H9 (cell line): ENCODE measurements at regions not wholly inside any gene's neighbourhood (a gene's known extent, or its start where the extent isn't known, plus 50 kb on each side); places are given as distances from the start of the nearest gene placed in this dataset.
"Not testable (repeated sequence)": the region's sequence is repeated elsewhere in the genome, so short reads cannot be mapped to it uniquely, and the experiment has no call there.

Source experiments
- DNase-seq: peaks from one replicate; pipeline ENCODE4 v3.0.0-alpha.2; 2017
- H2AFZ ChIP-seq: one replicate; pipeline ENCODE4 v1.6.1; 2013; ENCODE audit warnings: mild to moderate bottlenecking, low read length, control low read depth, moderate library complexity
- H2AK5ac ChIP-seq: 2 replicates; pipeline ENCODE4 v1.6.1; 2013; ENCODE audit warnings: low read length, control low read depth, mixed read lengths; ENCODE audit not compliant: insufficient read length
- H2BK120ac ChIP-seq: one replicate; pipeline ENCODE4 v1.6.1; 2013; ENCODE audit warnings: low read depth, mild to moderate bottlenecking, low read length, control low read depth, inconsistent platforms; ENCODE audit not compliant: poor library complexity, severe bottlenecking
- H2BK12ac ChIP-seq: 2 replicates; pipeline ENCODE4 v1.6.1; 2013; ENCODE audit warnings: low read length, control low read depth, mixed read lengths, low read depth; ENCODE audit not compliant: insufficient read length
- H2BK15ac ChIP-seq: 2 replicates; pipeline ENCODE4 v1.6.1; 2013; ENCODE audit warnings: low read depth, low read length, control low read depth
- H2BK20ac ChIP-seq: one replicate; pipeline ENCODE4 v1.6.1; 2013; ENCODE audit warnings: low read depth, mild to moderate bottlenecking, low read length, control low read depth, inconsistent platforms; ENCODE audit not compliant: poor library complexity, severe bottlenecking
- H2BK5ac ChIP-seq: 2 replicates; pipeline ENCODE4 v1.6.1; 2013; ENCODE audit warnings: low read length, control low read depth, mixed read lengths; ENCODE audit not compliant: insufficient read length
- H3K14ac ChIP-seq: 2 replicates; pipeline ENCODE4 v1.6.1; 2013; ENCODE audit warnings: low read length, control low read depth; ENCODE audit not compliant: insufficient read depth
- H3K18ac ChIP-seq: 2 replicates; pipeline ENCODE4 v1.6.1; 2013; ENCODE audit warnings: low read depth, mild to moderate bottlenecking, mixed read lengths, low read length, control low read depth; ENCODE audit not compliant: insufficient read length
- H3K23ac ChIP-seq: 2 replicates; pipeline ENCODE4 v1.6.1; 2013; ENCODE audit warnings: low read length, control low read depth, mixed read lengths, low read depth; ENCODE audit not compliant: insufficient read length
- H3K23me2 ChIP-seq: 2 replicates; pipeline ENCODE4 v1.6.1; 2013; ENCODE audit warnings: low read depth, mild to moderate bottlenecking, mixed read lengths, low read length, control low read depth; ENCODE audit not compliant: insufficient read length, poor library complexity, severe bottlenecking
- H3K27ac ChIP-seq: 2 replicates; pipeline ENCODE4 v1.5.1; 2013; ENCODE audit warnings: low read length, control low read depth, mixed read lengths, low read depth; ENCODE audit not compliant: insufficient read length
- H3K27me3 ChIP-seq: 2 replicates; pipeline ENCODE4 v1.6.1; 2013; ENCODE audit warnings: low read length, control low read depth, inconsistent platforms; ENCODE audit not compliant: insufficient read depth
- H3K4ac ChIP-seq: 2 replicates; pipeline ENCODE4 v1.6.1; 2013; ENCODE audit warnings: low read depth, mild to moderate bottlenecking, control low read depth, inconsistent platforms, low read length, moderate library complexity
- H3K4me1 ChIP-seq: 2 replicates; pipeline ENCODE4 v1.6.1; 2013; ENCODE audit warnings: low read length, control low read depth, inconsistent platforms; ENCODE audit not compliant: insufficient read depth
- H3K4me2 ChIP-seq: 2 replicates; pipeline ENCODE4 v1.6.1; 2013; ENCODE audit warnings: low read length, control low read depth, mixed read lengths; ENCODE audit not compliant: insufficient read length, insufficient read depth
- H3K56ac ChIP-seq: 2 replicates; pipeline ENCODE4 v1.6.1; 2013; ENCODE audit warnings: low read depth, mild to moderate bottlenecking, mixed read lengths, low read length, control low read depth; ENCODE audit not compliant: insufficient read length
- H3K79me1 ChIP-seq: 2 replicates; pipeline ENCODE4 v1.6.1; 2013; ENCODE audit warnings: low read depth, mild to moderate bottlenecking, moderate library complexity, low read length, control low read depth, inconsistent platforms; ENCODE audit not compliant: insufficient read depth, poor library complexity, severe bottlenecking
- H3K79me2 ChIP-seq: 2 replicates; pipeline ENCODE4 v1.6.1; 2013; ENCODE audit warnings: low read length, control low read depth, inconsistent platforms; ENCODE audit not compliant: insufficient read depth
- H3K9ac ChIP-seq: 2 replicates; pipeline ENCODE4 v1.6.1; 2013; ENCODE audit warnings: low read length, control low read depth, mixed read lengths; ENCODE audit not compliant: insufficient read length; ENCODE audit errors: extremely low read depth
- H3K9me3 ChIP-seq: one replicate; pipeline ENCODE4 v1.6.1; 2013; ENCODE audit warnings: low read depth, low read length, inconsistent platforms; ENCODE audit not compliant: control insufficient read depth
- H3T11ph ChIP-seq: one replicate; pipeline ENCODE4 v1.6.1; 2013; ENCODE audit warnings: mild to moderate bottlenecking, low read length, control low read depth, inconsistent platforms
- H4K20me1 ChIP-seq: one replicate; pipeline ENCODE4 v1.6.1; 2013; ENCODE audit not compliant: control insufficient read depth, insufficient read length, insufficient read depth
- H4K5ac ChIP-seq: 2 replicates; pipeline ENCODE4 v1.6.1; 2013; ENCODE audit warnings: low read depth, mild to moderate bottlenecking, mixed read lengths, low read length, control low read depth; ENCODE audit not compliant: insufficient read length
- H4K8ac ChIP-seq: replicated peaks from 2 replicates; pipeline ENCODE4 v1.6.1; 2013; ENCODE audit warnings: low read length, control low read depth, mixed read lengths, low read depth; ENCODE audit not compliant: insufficient read length
- H4K91ac ChIP-seq: 2 replicates; pipeline ENCODE4 v1.6.1; 2013; ENCODE audit warnings: low read depth, mild to moderate bottlenecking, moderate library complexity, mixed read lengths, low read length, control low read depth; ENCODE audit not compliant: insufficient read length
- H3K27ac Mint-ChIP-seq, 3 experiments: 2 replicates in 2 of 3; 3 replicates in 1 of 3; pipeline ENCODE4 v1.8.0; 2020 to 2021; ENCODE audit warnings: mixed read lengths in 3 of 3, mild to moderate bottlenecking in 1 of 3, moderate library complexity in 1 of 3
- H3K27me3 Mint-ChIP-seq: 2 replicates; pipeline ENCODE4 v1.8.0; 2021; ENCODE audit warnings: low read depth, mild to moderate bottlenecking, moderate library complexity, mixed read lengths
- H3K36me3 Mint-ChIP-seq, 3 experiments: 2 replicates in 2 of 3; 3 replicates in 1 of 3; pipeline ENCODE4 v1.8.0; 2020 to 2021; ENCODE audit warnings: low read depth in 3 of 3, mixed read lengths in 3 of 3; ENCODE audit not compliant: insufficient read depth in 1 of 3
- H3K4me1 Mint-ChIP-seq, 2 experiments: 2 replicates each; pipeline ENCODE4 v1.8.0; 2020; ENCODE audit warnings: mixed read lengths in 2 of 2
- H3K4me3 Mint-ChIP-seq, 2 experiments: 2 replicates in 1 of 2; 3 replicates in 1 of 2; pipeline ENCODE4 v1.8.0; 2020 to 2021; ENCODE audit warnings: mild to moderate bottlenecking in 2 of 2, mixed read lengths in 2 of 2, moderate library complexity in 1 of 2
- H3K9me3 Mint-ChIP-seq, 2 experiments: 2 replicates in 1 of 2; 3 replicates in 1 of 2; pipeline ENCODE4 v1.8.0; 2020; ENCODE audit warnings: mild to moderate bottlenecking in 2 of 2, mixed read lengths in 2 of 2, moderate library complexity in 1 of 2
- WGBS: extraction: QIAGEN DNeasy Blood & Tissue Kit; methylation state at CpG from one replicate; pipeline ENCODE4 v1.1.7; 2013; ENCODE audit warnings: missing lambda C conversion rate, low lambda C conversion rate, mixed read lengths; ENCODE audit not compliant: insufficient read length; ENCODE audit errors: extremely low coverage; 5-methylcytosine and 5-hydroxymethylcytosine counted together

- H3K18ac ChIP-seq, H2BK5ac ChIP-seq, H3K9me3 Mint-ChIP-seq, H3K23ac ChIP-seq, H3K9ac ChIP-seq, H3K79me2 ChIP-seq, H3K27me3 ChIP-seq, H3K79me1 ChIP-seq, H3K27me3 Mint-ChIP-seq, H4K20me1 ChIP-seq, H3K23me2 ChIP-seq, H4K8ac ChIP-seq, H3K27ac ChIP-seq, H4K91ac ChIP-seq, H3K27ac Mint-ChIP-seq, H2BK12ac ChIP-seq, H4K5ac ChIP-seq, H3T11ph ChIP-seq, H3K9me3 ChIP-seq, H2BK120ac ChIP-seq, H3K4me2 ChIP-seq, H3K4ac ChIP-seq, H3K4me3 Mint-ChIP-seq, H2BK20ac ChIP-seq, H2BK15ac ChIP-seq, H3K36me3 Mint-ChIP-seq, DNase-seq, H3K14ac ChIP-seq, H3K4me1 ChIP-seq, H2AFZ ChIP-seq, H2AK5ac ChIP-seq, H3K56ac ChIP-seq, H3K4me1 Mint-ChIP-seq: not testable (repeated sequence)
- no CpG with 5 or more reads among the region's 6 CpGs for WGBS
Observed at GRCh38 chr9:42344508-42344907, 161.0 kb downstream of the SPATA31A6 start.

GRCh38 chr9:42346916-42347315 lies 163.5 kb downstream of the SPATA31A6 start:
- H3K4me2 ChIP-seq, H4K5ac ChIP-seq, H3K56ac ChIP-seq, H4K8ac ChIP-seq, H2BK5ac ChIP-seq, H2AFZ ChIP-seq, H3K14ac ChIP-seq, H3K4me3 Mint-ChIP-seq, H4K20me1 ChIP-seq, H3K4me1 ChIP-seq, H3K23me2 ChIP-seq, H3K4ac ChIP-seq, DNase-seq, H3T11ph ChIP-seq, H3K9ac ChIP-seq, H2AK5ac ChIP-seq, H2BK20ac ChIP-seq, H3K27ac ChIP-seq, H3K27me3 ChIP-seq, H3K18ac ChIP-seq, H3K79me1 ChIP-seq, H3K27ac Mint-ChIP-seq, H3K79me2 ChIP-seq, H3K9me3 Mint-ChIP-seq, H2BK15ac ChIP-seq, H2BK12ac ChIP-seq, H3K9me3 ChIP-seq, H4K91ac ChIP-seq, H2BK120ac ChIP-seq, H3K4me1 Mint-ChIP-seq, H3K27me3 Mint-ChIP-seq, H3K23ac ChIP-seq, H3K36me3 Mint-ChIP-seq: not testable (repeated sequence)
- no CpG with 5 or more reads among the region's 2 CpGs for WGBS

GRCh38 chr9:42349181-42349580 lies 165.7 kb downstream of the SPATA31A6 start:
- not testable (repeated sequence) for H3K9me3 ChIP-seq, H3K4me3 Mint-ChIP-seq, H4K8ac ChIP-seq, H3T11ph ChIP-seq, H3K9me3 Mint-ChIP-seq, H3K18ac ChIP-seq, H3K27ac ChIP-seq, H3K9ac ChIP-seq, DNase-seq, H2BK12ac ChIP-seq, H3K4ac ChIP-seq, H3K14ac ChIP-seq, H3K27me3 ChIP-seq, H2BK120ac ChIP-seq, H3K27ac Mint-ChIP-seq, H3K23me2 ChIP-seq, H2AFZ ChIP-seq, H4K5ac ChIP-seq, H2BK5ac ChIP-seq, H3K56ac ChIP-seq, H2BK15ac ChIP-seq, H3K4me1 ChIP-seq, H3K79me1 ChIP-seq, H4K20me1 ChIP-seq, H2AK5ac ChIP-seq, H3K79me2 ChIP-seq, H3K4me2 ChIP-seq, H4K91ac ChIP-seq, H3K36me3 Mint-ChIP-seq, H2BK20ac ChIP-seq, H3K23ac ChIP-seq, H3K4me1 Mint-ChIP-seq, H3K27me3 Mint-ChIP-seq
